Nephron progenitor cell (in vitro differentiated cells): ENCODE measurements at regions not wholly inside any gene's neighbourhood (a gene's known extent, or its start where the extent isn't known, plus 50 kb on each side); places are given as distances from the start of the nearest gene placed in this dataset.

Experiments
- DNase-seq: peaks from one replicate; pipeline ENCODE4 v3.0.0; 2021
- H3K27ac Mint-ChIP-seq: 2 replicates; pipeline ENCODE4 v1.8.0; 2021; ENCODE audit warnings: mild to moderate bottlenecking, moderate library complexity, mixed read lengths
- H3K27me3 Mint-ChIP-seq: 2 replicates; pipeline ENCODE4 v1.8.0; 2021; ENCODE audit warnings: mild to moderate bottlenecking, low read depth, mixed read lengths; ENCODE audit not compliant: poor library complexity
- H3K36me3 Mint-ChIP-seq: 2 replicates; pipeline ENCODE4 v1.8.0; 2021; ENCODE audit warnings: low read depth, mixed read lengths
- H3K4me1 Mint-ChIP-seq: 2 replicates; pipeline ENCODE4 v1.8.0; 2021; ENCODE audit warnings: mixed read lengths
- H3K4me3 Mint-ChIP-seq: 2 replicates; pipeline ENCODE4 v1.8.0; 2021; ENCODE audit warnings: mild to moderate bottlenecking, moderate library complexity, mixed read lengths
- H3K9me3 Mint-ChIP-seq: 2 replicates; pipeline ENCODE4 v1.8.0; 2021; ENCODE audit warnings: mild to moderate bottlenecking, moderate library complexity, mixed read lengths
- CTCF ChIP-seq: fragments of 200-600 bp; sonication (generic); IDR thresholded peaks from 2 replicates; pipeline ENCODE4 v1.5.0; 2021; ENCODE audit warnings: antibody characterized with exemption

DNA sequence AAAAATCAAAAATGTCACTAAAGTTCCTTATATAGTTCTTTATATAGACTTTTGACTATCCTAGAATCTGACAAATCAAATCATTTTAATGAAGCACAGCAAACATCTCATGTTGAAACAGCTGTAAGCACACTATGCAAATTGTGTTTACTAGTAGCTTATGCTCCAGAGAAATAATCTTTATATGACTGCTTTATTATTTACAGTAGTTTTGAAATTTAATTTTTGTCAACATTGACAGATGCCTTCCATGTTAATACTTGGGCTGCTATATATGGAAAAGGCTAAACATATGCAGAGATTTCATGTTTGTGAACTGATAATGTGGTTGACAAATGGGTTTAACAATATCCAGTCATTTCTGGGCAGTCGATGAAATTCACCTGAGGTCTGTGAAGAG, 616.8 kb downstream of the TAFA4 start:
- H3K36me3 Mint-ChIP-seq: no peaks in the 10 kb centered on the region
- H3K27ac Mint-ChIP-seq: no peak overlapping the region
- TF ChIP-seq CTCF: no peak
- H3K9me3 Mint-ChIP-seq: peaks cover 5% of the 10 kb centered on the region
- no peaks in the 10 kb centered on the region for H3K4me1 Mint-ChIP-seq
- no peaks in the 10 kb centered on the region for H3K27me3 Mint-ChIP-seq
- no peak for DNase-seq
- no peak overlapping the region for H3K4me3 Mint-ChIP-seq

DNA sequence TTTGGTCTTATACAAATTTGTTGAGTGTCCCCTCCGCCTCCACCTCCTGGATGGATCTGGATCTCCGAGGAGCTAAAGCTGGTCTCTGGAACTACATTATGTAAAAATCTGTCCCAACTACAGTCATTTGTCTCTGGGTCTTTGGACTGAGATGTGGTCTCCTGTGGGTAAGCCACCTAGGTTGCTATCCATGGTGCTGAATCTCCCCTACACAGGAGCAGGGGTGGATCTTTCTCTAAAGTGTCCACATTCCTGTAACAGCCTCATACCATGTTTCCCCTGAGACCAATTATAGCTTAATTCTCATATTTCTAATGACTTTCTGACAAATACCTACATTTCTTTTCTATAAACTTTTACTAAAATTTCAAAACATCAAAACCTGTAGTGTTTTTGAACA, 625.8 kb downstream of the TAFA4 start:
- peak; percentile 73 for DNase-seq
- no peak overlapping the region for H3K27ac Mint-ChIP-seq
- no peak for TF ChIP-seq CTCF
- H3K36me3 Mint-ChIP-seq: no peaks in the 10 kb centered on the region
- no peak overlapping the region for H3K4me3 Mint-ChIP-seq
- H3K4me1 Mint-ChIP-seq: no peaks in the 10 kb centered on the region
- H3K9me3 Mint-ChIP-seq: no peaks in the 10 kb centered on the region
- H3K27me3 Mint-ChIP-seq: no peaks in the 10 kb centered on the region

DNA sequence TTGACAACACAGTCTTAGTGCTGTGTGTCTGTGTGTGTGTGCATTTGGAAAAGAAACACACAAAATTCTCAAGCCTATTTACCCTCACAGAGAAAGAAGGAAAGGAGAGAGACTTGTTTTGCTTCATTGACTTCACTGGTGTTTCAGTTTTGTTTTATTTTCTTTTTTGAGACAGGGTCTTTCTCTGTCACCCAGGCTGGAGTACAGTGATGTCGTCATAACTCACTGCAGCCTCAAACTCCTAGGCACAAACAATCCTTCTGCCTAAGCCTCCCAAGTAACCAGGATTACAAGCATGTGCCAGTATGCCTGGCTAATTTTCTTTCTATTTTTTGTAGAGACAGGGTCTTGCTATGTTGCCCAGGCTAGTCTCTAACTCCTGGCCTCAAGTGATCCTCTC, 636.9 kb downstream of the TAFA4 start:
- no peak overlapping the region for H3K27ac Mint-ChIP-seq
- H3K36me3 Mint-ChIP-seq: no peaks in the 10 kb centered on the region
- H3K4me1 Mint-ChIP-seq: no peaks in the 10 kb centered on the region
- no peak overlapping the region for H3K4me3 Mint-ChIP-seq
- H3K27me3 Mint-ChIP-seq: no peaks in the 10 kb centered on the region
- H3K9me3 Mint-ChIP-seq: peaks cover 9% of the 10 kb centered on the region
- no peak for TF ChIP-seq CTCF
- DNase-seq: no peak

GRCh38 chr3:68290333-68290732, 635.9 kb upstream of the SUCLG2 start:
- H3K36me3 Mint-ChIP-seq: no peaks in the 10 kb centered on the region
- no peak for TF ChIP-seq CTCF
- H3K4me3 Mint-ChIP-seq: no peak overlapping the region
- DNase-seq: no peak
- no peaks in the 10 kb centered on the region for H3K27me3 Mint-ChIP-seq
- H3K4me1 Mint-ChIP-seq: peaks cover 19% of the 10 kb centered on the region
- no peaks in the 10 kb centered on the region for H3K9me3 Mint-ChIP-seq
- no peak overlapping the region for H3K27ac Mint-ChIP-seq

DNA sequence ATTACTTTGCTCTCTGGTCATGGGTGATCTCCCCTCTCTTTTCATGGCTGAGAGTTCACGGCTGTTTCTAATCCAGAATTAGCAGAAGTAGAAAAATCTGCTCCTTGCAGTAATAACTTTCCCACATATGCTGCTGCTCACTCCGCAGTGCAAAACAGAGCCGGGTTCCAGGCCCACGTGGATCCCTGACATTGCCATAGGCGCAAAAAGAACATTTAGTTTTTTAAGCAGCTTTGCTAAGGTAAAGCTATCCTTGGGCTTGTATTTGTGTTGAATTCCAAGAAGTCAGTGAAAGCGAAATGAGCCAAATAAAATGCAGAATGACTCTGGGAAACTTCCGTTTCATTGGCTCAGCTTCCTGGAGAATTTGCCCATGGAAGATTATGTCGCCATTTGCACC, 633.7 kb upstream of the SUCLG2 start:
- Mint-ChIP-seq H3K27me3 (no peaks in the 10 kb centered on the region), H3K36me3 (no peaks in the 10 kb centered on the region), H3K27ac (no peak overlapping the region), H3K9me3 (no peaks in the 10 kb centered on the region), H3K4me1 (peaks cover 19% of the 10 kb centered on the region), H3K4me3 (no peak overlapping the region)
- DNase-seq: no peak
- no peak for TF ChIP-seq CTCF

GRCh38 chr3:68287101-68287500, 632.7 kb upstream of the SUCLG2 start:
- Mint-ChIP-seq H3K27me3 (peaks cover 3% of the 10 kb centered on the region), H3K4me3 (no peak overlapping the region), H3K4me1 (peaks cover 19% of the 10 kb centered on the region), H3K9me3 (no peaks in the 10 kb centered on the region), H3K27ac (peak overlapping the region; percentile 29), H3K36me3 (no peaks in the 10 kb centered on the region)
- no peak for DNase-seq
- no peak for TF ChIP-seq CTCF
